HG03354 (cell line): ENCODE measurements at regions not wholly inside any gene's neighbourhood (a gene's known extent, or its start where the extent isn't known, plus 50 kb on each side); places are given as distances from the start of the nearest gene placed in this dataset.
"Not testable (repeated sequence)": the region's sequence is repeated elsewhere in the genome, so short reads cannot be mapped to it uniquely, and the experiment has no call there.

Experiments
- ATAC-seq: cut with Tn5 transposase; IDR thresholded peaks from one replicate; pipeline ENCODE4 v1.9.1; 2021; ENCODE audit warnings: mild to moderate bottlenecking; ENCODE audit not compliant: unreplicated experiment, poor library complexity, severe bottlenecking

DNA sequence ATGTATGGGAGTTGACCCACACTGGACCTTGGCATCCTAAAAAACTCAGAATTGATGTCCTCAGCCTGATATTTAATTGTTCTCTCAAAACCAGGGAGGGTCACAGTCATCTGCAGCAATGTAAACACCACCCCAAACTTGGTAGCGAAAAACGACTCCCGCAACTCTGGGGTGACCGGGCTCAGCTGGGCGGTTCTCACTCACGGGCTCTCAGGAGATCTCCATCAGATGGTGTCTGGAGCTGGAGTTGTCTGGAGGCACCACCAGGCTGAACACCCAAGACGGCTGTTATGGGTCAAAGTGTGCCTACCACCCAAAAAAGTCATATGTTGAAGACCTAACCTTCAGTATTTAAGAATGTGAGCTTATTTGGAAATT is 50.9 kb upstream of the NXT1 start:
- ATAC-seq: no peak

DNA sequence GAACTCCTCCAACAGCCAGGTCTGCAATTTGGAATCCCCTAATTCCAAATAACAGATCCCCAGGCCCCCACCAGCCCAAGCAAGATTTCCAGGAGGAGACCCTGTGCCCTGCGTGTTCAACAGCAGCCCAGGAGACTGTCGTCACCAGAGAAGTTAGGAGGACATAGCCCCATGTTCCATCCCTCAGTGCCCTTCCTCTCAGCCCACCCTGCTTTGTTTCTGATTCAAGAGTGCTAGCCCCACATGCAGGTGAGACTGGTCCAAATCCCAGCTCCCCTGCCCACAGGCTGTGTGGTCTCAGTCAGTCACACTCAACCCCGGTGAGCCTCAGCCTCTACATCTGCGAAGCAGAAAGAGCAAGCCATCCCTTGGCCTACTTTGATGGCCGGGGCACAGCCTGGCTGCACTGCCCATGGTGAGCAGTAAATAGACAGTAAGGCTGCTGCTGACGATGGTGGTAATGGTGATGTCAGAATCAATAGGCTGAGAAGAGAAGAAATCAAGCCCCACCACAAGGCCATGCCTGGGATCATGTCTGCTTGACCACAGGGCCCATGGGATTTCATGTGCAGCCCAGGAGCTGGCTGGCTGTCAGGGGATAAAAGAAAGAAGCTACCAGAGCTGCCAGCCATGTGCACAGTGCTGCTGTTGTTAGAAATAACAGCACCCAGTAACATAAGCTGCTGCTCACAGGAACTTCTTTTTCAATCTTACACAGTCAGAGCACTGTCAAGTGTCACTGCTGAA is 51.5 kb upstream of the NXT1 start:
- ATAC-seq: no peak

DNA sequence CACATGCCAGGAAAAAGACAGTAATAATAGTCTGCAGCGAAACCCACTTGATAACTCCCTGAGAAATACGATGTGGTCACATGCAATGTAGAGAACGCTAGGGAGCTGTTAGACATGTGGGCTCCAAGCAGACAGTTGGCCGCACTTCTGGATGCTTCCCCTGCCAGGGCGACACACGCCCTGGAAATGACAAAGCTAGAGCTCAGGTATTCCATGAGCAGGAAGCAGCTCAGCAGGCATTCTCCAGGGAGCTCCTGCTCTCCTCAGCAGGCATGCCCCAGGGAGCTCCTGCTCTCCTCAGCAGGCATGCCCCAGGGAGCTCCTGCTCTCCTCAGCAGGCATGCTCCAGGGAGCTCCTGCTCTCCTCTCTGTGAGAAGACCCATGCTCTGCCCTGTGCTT is 52.4 kb upstream of the NXT1 start:
- no peak for ATAC-seq

DNA sequence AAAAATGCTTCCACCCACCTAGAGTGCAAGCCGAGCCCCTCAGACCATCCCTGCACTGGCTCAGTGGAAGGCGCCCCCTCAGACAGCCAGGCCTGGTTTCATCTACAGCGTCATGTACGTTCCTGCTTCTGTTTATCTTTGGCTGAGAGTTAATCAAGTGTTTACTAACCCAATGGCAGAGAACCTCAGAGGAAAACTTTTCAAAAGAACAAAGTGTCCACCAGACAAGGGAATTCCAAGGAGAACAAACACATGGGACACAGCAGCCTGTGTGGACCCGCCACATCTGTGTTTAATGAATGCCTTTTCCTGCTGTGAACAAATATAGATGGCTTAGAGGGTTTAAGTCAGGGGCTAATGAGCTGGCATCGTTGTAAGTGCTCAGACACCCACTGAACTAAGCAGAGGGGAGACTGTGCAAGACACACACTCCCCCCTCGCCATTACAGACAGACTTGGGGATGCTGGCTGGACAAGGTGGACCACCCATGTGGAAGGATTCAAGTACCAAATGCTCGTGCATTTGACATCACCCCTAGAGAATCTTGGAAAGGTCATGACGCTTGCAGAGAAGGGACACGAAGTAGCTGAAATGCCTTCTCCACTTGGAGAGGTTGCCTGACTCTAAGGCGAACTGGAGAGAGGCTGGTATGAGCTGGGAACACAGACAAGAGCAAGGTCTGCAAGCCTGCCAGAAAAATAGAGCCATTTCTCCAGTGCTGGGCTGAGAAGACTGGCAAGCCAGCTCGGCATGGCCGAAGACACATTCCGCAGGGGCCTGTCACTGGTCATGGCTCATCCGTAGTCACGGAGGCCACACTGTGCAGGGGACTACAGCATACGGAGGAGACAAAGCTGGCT is 53.5 kb upstream of the NXT1 start:
- no peak for ATAC-seq

DNA sequence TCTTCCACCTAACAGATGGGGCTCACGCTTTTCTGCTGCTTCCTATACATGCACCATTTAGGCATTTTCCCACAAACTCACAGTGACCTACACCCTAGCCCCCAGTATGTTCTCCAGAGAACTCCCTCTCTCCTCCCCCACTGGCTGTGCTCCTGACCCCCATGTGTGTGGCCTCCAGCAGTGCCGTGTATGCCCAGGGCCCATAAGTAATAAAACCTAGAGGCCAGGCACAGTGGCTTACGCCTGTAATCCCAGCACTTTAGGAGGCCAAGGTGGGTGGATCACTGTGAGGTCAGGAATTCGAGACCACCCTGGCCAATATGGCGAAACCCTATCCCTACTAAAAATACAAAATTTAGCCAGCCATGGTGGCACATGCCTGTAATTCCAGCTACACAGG is 54.7 kb upstream of the NXT1 start:
- ATAC-seq: no peak

DNA sequence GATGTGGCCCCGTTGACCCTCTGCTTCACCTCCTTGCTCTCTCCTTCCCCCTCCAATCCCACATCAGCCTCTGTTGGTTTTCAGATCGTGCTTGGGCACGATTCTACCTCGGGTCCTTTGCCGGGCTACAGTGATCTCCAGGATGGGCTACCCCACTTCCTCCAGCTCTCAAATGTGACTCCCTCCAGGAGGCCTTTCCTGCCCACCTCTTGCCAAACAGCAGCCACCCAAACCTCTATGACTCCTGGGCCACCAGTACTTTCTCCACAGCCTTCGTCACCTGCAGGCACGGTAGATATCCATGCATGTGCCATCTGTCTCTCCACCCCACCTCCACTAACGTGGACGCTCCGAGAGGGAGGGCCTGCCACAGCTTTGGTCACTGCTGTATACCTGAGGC is 55.9 kb upstream of the NXT1 start:
- ATAC-seq: no peak

DNA sequence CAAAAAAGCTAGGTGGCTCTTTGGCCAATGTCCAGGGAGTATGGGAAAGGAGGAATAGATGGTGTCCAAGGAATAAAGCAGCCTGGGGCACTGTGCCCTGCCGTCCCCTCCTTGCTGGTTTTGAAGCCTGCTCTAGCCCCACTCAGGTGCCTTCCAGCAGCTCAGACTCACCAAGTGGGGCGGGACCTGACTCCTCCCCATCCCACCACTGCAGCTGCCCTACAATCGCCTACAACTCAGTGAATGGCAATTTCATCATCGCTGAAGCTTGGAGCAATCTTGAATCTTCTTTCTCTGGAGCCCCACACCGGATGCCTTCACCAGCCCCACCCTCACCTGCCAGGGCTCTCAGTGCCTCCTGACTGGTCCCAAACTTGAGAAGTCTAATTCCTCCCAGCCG is 56.4 kb upstream of the NXT1 start:
- ATAC-seq: no peak

DNA sequence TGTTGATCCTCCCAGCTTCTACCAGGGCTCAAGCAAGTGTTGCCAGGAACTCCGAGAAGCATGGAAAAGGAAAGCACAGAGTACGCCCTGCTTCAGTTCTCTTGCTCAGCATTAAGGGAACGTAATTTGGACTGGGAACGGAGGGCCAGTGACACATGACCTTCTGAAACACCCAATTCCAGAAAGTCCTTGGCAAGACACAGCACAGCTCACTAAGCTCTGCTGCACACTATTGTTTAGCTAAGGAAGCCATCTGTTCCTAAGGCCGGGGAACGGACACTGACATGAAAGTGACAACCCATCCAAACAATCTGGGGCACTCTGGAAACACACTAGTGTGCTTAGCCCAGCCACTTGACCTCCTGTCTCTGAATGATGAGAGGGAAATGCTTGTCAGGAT is 56.9 kb upstream of the NXT1 start:
- ATAC-seq: no peak

DNA sequence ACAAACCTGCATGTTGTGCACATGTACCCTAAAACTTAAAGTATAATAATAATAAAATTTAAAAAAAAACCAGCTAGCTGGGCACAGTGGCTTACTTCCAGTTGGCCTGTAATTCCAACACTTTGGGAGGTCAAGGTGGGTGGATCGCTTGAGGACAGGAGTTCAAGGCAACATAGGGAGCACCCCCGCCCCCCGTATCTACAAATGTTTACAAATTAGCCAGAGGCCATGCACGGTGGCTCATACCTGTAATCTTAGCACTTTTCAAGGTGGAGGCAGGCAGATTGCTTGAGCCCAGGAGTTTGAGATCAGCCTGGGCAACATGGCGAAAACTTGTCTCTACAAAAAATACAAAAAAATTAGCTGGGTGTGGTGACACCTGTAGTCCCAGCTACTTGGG is 58.3 kb upstream of the NXT1 start:
- ATAC-seq: not testable (repeated sequence)

DNA sequence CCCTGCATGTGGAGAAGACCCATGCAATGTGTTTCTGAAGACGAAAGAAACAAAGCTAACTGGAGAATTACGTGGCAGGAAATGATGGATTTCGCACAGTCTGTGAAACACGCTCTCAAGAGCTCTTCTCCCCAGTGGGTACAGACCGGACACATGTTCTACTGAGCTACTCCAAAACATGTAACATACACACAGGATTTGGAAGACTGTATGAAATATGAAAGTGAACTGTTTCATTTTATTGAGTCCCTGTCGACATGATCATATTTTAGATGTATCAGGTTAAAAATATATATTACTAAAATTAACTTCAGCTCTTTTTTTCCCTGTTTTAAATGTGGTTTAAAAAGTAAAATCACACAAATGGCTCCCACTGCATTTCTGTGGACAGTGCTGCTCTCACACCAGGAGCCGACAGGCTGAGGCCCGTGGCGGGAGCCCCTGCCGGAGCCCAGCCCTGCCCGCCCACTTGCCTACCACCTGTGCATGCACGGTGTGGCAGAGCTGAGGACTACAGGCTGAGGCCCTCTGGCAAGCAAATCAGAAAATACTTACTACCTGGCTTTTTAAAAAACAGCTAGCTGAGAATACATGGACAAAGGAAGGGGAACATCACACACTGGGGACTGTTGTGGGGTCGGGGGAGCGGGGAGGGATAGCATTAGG is 58.9 kb upstream of the NXT1 start:
- ATAC-seq: no peak

DNA sequence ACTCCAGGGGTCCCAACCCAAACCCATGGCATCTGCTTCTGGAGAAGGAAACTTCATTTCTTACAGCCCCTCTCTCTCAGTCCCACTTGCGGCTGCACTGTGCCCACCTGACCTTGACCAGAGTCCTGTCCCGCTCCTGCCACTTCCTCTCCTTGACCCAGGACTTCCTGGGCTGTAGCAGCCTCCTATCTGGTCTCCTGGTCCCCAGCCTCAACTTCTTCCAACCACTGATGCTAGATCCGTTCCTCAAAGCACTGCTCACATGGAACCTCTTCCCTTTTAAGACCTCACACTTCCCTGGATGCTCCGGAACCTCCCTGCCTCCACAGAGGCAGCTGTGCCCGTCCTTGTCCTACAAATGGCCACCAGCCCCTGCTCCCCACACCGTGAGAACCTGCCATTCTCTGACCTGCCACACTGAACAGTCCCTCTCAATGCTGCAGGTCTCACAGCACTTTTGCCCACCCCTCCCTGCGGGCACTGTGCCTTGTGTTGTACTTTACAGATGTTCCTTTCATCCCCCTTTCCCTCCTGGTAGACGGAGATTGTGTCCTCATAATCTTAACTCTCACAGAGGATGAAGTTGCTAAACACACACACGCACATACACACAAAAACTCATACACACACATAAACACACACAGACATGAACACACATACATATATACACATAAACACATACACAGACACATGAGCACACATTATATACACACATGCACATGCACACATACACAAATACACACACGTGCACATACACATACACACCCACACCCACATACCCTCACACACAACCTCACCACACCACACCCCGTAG is 59.6 kb upstream of the NXT1 start:
- no peak for ATAC-seq

DNA sequence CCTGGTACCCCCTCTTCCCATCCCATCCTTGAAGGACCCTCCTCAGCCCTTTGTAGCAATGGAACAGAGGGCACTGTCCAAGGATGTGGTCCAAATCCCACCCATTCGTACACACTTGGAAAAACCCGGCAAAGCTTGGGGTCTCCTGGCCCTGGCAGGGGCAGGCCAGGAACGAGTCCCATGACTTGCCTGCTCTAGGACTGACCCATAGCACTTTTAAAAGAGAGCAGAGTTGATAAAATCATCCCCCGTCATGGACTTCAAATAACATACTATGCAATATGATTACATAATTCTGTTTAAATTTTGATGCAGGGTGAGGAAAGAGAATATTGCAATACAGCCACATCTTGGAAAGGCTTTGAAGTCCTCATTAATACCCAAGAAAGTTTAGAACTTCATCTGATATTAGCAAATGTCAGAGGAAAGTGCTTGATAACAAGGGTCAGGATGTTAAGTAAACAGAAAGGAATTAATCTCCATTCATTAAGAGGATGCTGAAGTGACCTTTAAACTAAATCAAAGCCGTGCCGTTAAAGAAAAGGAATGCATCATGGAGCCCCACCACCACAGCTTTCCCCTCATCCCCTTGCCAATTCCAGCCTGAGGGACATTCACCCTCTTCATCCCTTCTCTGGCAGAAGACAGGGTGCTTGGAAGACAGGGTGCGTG is 60.7 kb upstream of the NXT1 start:
- ATAC-seq: no peak

DNA sequence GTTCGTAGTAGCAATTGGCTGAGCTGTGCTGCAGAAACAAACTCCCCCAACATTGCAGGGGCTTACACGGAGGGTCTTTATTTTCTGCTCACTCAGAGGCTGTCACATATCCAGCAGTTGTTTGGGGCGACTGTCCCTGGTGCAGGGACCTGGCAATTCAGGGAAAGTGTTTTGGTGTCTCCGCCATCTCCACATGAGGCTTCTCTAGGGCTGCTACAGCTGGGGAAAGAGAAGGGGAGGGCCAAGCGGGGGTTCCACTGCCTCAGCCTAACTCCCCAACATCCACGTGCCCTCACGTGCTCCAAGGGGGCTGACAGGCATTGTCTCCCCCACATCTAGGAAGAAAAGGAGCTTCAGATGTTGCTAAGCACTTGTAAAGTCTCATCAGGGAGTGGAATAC is 61.3 kb upstream of the NXT1 start:
- ATAC-seq: no peak

DNA sequence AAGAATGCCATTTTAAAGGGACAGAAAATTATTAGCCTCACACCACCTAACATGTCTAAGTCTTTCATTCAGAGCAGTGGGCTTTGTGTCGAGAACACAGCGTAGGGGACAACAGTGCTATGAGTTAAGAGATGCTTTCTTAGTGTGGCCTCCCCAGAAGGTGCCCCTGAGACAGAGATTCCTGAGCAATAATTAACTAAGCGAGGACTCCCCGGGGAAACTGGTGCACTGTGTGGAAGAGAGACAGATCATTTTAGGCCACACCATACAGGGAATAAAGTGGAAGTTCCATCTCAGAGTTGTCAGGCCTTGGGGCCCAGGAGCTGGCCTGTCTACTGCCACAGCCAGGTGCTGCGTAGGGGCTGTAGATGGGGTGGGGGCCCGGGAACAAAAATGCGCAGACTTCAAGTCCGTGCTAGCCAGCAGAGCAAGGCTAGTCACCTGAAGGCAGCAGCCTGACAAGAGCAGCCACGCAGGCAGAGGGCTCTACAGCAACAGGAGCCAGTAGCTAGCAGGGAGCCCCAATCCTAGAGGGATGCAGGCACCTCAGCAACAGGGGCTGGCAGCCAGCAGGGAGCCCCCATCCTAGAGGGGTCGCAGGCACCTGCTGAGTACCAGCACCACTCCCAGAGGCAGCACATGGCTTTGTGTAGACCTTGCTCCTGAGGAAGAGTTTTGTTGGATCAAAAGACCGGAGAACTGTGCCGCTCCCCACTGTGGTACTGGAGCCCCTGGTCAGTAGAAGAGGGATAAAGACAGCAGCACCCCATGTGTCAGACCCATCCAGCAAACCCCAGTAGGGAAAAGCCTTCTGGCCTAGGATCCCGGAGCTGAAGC is 63.0 kb upstream of the NXT1 start:
- ATAC-seq: no peak

DNA sequence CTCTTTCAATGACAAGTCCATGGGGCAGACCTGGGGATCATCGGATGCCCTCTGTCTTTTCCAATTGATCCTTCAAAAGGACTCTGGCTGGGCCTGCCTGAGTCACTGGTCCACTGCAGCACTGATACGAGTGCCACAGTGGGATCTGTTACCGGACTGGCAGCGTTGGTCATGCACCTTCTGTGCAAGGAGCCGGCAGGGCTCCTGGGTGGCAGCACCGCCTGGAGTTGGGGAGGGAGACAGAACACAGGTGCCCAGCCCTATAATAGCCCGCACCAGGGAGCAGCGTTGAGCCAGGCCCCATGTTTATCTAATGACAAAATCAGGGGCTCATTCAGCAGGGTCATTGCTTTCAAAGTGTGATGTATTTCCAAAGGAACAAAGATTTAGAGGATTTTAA is 64.2 kb upstream of the NXT1 start:
- ATAC-seq: no peak

DNA sequence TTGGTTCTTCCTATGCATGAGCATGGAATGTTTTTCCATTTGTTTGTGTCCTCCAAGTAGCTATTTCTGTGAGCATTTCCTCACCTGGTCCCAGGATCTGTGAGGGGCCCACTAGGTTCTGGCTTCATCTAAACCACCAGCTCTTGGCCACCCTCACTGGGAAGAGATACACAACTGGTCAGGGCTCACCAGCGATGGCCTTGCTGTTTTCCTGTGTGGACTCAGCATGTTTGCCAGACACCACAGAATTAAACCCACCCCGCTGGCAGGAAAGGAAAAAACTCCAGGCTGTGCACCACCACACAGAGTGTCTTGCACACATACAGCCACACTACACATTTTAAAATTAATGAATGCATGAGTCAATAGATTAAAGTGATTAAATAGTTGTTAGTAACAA is 65.1 kb upstream of the NXT1 start:
- no peak for ATAC-seq

DNA sequence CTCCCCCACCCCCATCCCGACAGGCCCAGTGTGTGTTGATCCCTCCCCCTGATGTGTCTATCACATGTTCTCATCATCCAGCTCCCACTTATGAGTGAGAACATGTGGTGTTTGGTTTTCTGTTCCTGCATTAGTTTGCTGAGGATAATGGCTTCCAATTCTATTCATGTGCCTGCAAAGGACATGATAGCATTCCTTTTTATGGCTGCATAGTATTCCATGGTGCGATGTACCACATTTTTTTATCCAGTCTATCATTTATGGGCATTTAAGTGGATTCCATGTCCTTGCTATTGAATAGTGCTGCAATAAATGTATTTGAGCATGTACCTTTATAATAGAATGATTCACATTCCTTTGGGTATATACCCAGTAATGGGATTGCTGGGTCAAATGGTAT is 66.6 kb upstream of the NXT1 start:
- ATAC-seq: no peak

DNA sequence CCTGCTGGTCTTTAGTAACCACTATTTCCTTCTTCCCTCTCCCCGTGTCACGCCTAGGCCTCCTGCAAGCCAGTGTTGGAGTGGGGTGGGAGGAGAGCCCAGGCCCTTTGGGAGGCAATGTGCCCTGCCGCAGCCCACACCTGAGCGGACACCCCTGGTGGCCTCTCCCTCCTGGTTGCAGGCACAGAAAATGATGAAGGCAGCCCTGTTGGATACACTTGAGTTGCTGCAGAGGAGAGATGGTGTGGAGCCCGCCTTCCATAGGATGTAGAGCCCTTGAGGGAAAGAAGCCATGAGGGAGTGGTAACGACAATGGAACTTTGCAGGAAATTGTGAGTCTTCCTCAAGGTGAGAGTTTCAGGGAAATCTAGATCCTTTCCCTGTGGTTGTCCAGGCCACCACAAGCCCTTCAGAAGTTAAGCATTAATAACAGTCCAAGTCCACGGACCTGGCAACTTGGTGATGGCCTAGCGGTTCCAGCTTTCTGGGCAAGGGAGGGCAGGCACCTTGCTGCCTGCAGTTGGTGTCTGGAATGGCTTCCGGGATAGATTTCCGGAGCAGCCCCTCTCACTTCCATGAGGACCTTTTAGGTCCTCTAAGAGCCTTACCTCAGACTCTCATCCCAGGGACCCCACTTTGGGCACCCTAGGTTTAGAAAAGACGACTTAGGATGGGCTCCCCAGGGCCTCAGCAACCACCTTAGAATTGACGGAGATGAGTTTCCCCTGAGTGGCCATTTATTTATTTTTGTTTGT is 67.3 kb upstream of the NXT1 start:
- ATAC-seq: no peak
